ENCODE measurements at regions not wholly inside any gene's neighbourhood (a gene's known extent, or its start where the extent isn't known, plus 50 kb on each side); places are given as distances from the start of the nearest gene placed in this dataset.

DNA sequence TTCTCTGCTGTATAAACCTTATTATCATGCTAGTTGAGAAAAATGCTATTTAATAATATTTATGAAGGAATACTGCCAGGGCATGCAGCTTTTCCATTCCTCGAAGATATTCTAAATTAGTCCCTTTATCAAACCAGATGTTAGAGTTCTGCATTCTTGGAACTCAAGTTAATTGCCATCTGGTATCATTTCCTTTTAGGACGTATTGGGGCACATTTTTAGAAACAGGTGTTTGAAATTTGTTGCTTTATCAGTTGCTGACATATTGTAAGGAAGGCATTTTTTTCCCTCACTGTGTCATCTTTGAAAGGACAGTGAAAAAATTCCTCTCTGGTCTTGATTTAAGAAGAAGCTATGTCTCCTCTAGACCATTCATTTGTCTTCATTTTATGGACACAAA is 471.2 kb upstream of the PRICKLE1 start:
- no peak for TF ChIP-seq EZH2 (IDR thresholded peaks at IDR 0.05; ENCODE audit: insufficient read depth, low read length)
- TF ChIP-seq, protein P1, sequence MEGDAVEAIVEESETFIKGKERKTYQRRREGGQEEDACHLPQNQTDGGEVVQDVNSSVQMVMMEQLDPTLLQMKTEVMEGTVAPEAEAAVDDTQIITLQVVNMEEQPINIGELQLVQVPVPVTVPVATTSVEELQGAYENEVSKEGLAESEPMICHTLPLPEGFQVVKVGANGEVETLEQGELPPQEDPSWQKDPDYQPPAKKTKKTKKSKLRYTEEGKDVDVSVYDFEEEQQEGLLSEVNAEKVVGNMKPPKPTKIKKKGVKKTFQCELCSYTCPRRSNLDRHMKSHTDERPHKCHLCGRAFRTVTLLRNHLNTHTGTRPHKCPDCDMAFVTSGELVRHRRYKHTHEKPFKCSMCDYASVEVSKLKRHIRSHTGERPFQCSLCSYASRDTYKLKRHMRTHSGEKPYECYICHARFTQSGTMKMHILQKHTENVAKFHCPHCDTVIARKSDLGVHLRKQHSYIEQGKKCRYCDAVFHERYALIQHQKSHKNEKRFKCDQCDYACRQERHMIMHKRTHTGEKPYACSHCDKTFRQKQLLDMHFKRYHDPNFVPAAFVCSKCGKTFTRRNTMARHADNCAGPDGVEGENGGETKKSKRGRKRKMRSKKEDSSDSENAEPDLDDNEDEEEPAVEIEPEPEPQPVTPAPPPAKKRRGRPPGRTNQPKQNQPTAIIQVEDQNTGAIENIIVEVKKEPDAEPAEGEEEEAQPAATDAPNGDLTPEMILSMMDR (IDR thresholded peaks at IDR 0.05; ENCODE audit: insufficient read depth, low read depth, low read length), result no peak
- Histone ChIP-seq H3K79me2 (ENCODE audit: insufficient read depth, low read length) (no peaks in the 10 kb centered on the region), H4K20me1 (ENCODE audit: insufficient read depth, low read length) (no peaks in the 10 kb centered on the region), H3K4me3 (ENCODE audit: insufficient read depth, low read depth, low read length) (no peak overlapping the region), H3K27ac (ENCODE audit: low read depth, low read length) (no peak overlapping the region), H3K9ac (ENCODE audit: low read length) (no peak overlapping the region), H3K4me2 (ENCODE audit: low read length) (no peak overlapping the region), H3K27me3 (ENCODE audit: insufficient read depth, low read length) (no peaks in the 10 kb centered on the region), H3K4me1 (ENCODE audit: insufficient read depth, low read length) (no peaks in the 10 kb centered on the region), H2AFZ (ENCODE audit: low read depth, low read length) (no peak overlapping the region), H3K36me3 (ENCODE audit: insufficient read depth, low read length) (no peaks in the 10 kb centered on the region), H3K9me3 (ENCODE audit: insufficient read depth, low read depth, low read length) (no peaks in the 10 kb centered on the region)
- H3K4me1 Mint-ChIP-seq (ENCODE audit: low read depth, unreplicated experiment), result peaks cover 7% of the 10 kb centered on the region
- FAIRE-seq (no peak), DNase-seq (ENCODE audit: low read depth) (peak; percentile 36)
- H3K27me3 Mint-ChIP-seq (ENCODE audit: low read depth, unreplicated experiment), result no peaks in the 10 kb centered on the region
- H3K4me3 Mint-ChIP-seq (ENCODE audit: unreplicated experiment), result no peak overlapping the region
- no peaks in the 10 kb centered on the region for H3K36me3 Mint-ChIP-seq (ENCODE audit: low read depth, unreplicated experiment)
- H3K27ac Mint-ChIP-seq (ENCODE audit: unreplicated experiment), result no peak overlapping the region
- no peaks in the 10 kb centered on the region for H3K9me3 Mint-ChIP-seq (ENCODE audit: unreplicated experiment)

DNA sequence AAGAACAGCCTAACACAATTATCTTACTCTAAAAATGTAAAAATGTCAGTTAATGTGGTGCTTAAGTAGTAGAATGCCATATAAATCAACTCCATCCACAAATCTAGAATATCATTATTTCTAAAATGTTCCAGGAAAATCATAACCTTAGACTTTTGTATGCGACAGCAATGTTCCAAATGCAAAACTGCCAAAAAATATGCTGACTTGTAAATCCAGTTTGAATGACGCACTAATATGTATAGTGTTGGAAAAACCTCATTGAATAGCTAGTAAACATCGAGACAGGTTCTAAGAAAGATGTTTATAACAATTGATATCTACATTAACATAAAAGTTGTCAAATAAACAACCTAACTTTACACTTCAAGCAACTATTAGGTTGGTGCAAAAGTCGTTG is 469.1 kb upstream of the PRICKLE1 start:
- Mint-ChIP-seq H3K36me3 (ENCODE audit: low read depth, unreplicated experiment) (no peaks in the 10 kb centered on the region), H3K9me3 (ENCODE audit: unreplicated experiment) (no peaks in the 10 kb centered on the region), H3K27ac (ENCODE audit: unreplicated experiment) (no peak overlapping the region), H3K27me3 (ENCODE audit: low read depth, unreplicated experiment) (no peaks in the 10 kb centered on the region), H3K4me3 (ENCODE audit: unreplicated experiment) (no peak overlapping the region), H3K4me1 (ENCODE audit: low read depth, unreplicated experiment) (peaks cover 6% of the 10 kb centered on the region)
- Histone ChIP-seq H3K27me3 (ENCODE audit: insufficient read depth, low read length) (no peaks in the 10 kb centered on the region), H3K79me2 (ENCODE audit: insufficient read depth, low read length) (no peaks in the 10 kb centered on the region), H3K4me2 (ENCODE audit: low read length) (no peak overlapping the region), H3K36me3 (ENCODE audit: insufficient read depth, low read length) (no peaks in the 10 kb centered on the region), H3K9ac (ENCODE audit: low read length) (no peak overlapping the region), H4K20me1 (ENCODE audit: insufficient read depth, low read length) (no peaks in the 10 kb centered on the region), H2AFZ (ENCODE audit: low read depth, low read length) (no peak overlapping the region), H3K9me3 (ENCODE audit: insufficient read depth, low read depth, low read length) (no peaks in the 10 kb centered on the region), H3K4me3 (ENCODE audit: insufficient read depth, low read depth, low read length) (no peak overlapping the region), H3K4me1 (ENCODE audit: insufficient read depth, low read length) (no peaks in the 10 kb centered on the region), H3K27ac (ENCODE audit: low read depth, low read length) (no peak overlapping the region)
- FAIRE-seq (no peak), DNase-seq (ENCODE audit: low read depth) (no peak)
- TF ChIP-seq, protein P1 (IDR thresholded peaks at IDR 0.05; ENCODE audit: insufficient read depth, low read depth, low read length), result no peak
- TF ChIP-seq EZH2 (IDR thresholded peaks at IDR 0.05; ENCODE audit: insufficient read depth, low read length), result no peak

DNA sequence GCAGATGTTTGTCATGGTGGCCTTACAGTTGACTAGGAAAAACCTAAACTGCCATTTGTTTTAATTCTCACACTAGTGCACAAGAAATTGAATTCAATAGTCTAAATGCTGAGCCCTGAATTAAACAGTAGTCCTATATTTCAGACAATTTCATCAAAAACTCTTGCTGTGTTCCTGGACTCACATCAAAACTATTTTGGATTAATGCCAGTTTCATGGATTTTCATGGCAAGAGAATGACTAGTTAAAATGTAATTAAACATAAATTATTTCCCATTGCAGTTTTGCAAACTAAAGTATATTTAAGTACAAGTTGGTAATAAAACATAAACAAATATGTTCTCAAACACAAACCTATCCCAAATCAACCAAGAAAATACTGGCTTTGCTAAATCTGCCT is 468.0 kb upstream of the PRICKLE1 start:
- Histone ChIP-seq H3K4me1 (ENCODE audit: insufficient read depth, low read length) (no peaks in the 10 kb centered on the region), H3K4me3 (ENCODE audit: insufficient read depth, low read depth, low read length) (no peak overlapping the region), H4K20me1 (ENCODE audit: insufficient read depth, low read length) (no peaks in the 10 kb centered on the region), H3K4me2 (ENCODE audit: low read length) (no peak overlapping the region), H3K36me3 (ENCODE audit: insufficient read depth, low read length) (no peaks in the 10 kb centered on the region), H3K27me3 (ENCODE audit: insufficient read depth, low read length) (no peaks in the 10 kb centered on the region), H3K27ac (ENCODE audit: low read depth, low read length) (no peak overlapping the region), H3K79me2 (ENCODE audit: insufficient read depth, low read length) (no peaks in the 10 kb centered on the region), H2AFZ (ENCODE audit: low read depth, low read length) (no peak overlapping the region), H3K9me3 (ENCODE audit: insufficient read depth, low read depth, low read length) (no peaks in the 10 kb centered on the region), H3K9ac (ENCODE audit: low read length) (no peak overlapping the region)
- no peak for TF ChIP-seq EZH2 (IDR thresholded peaks at IDR 0.05; ENCODE audit: insufficient read depth, low read length)
- TF ChIP-seq, protein P1 (IDR thresholded peaks at IDR 0.05; ENCODE audit: insufficient read depth, low read depth, low read length), result no peak
- Mint-ChIP-seq H3K4me3 (ENCODE audit: unreplicated experiment) (no peak overlapping the region), H3K9me3 (ENCODE audit: unreplicated experiment) (no peaks in the 10 kb centered on the region), H3K36me3 (ENCODE audit: low read depth, unreplicated experiment) (no peaks in the 10 kb centered on the region), H3K4me1 (ENCODE audit: low read depth, unreplicated experiment) (peaks cover 3% of the 10 kb centered on the region), H3K27me3 (ENCODE audit: low read depth, unreplicated experiment) (no peaks in the 10 kb centered on the region), H3K27ac (ENCODE audit: unreplicated experiment) (no peak overlapping the region)
- no peak for FAIRE-seq
- DNase-seq (ENCODE audit: low read depth), result peak; percentile 20
